NCI-H2171 (cell line): ENCODE measurements at regions not wholly inside any gene's neighbourhood (a gene's known extent, or its start where the extent isn't known, plus 50 kb on each side); places are given as distances from the start of the nearest gene placed in this dataset.
A peak's percentile ranks its signal among the peaks of the same experiment; 100 is the strongest.

Source experiments
- DNase-seq: peaks from one replicate; lab custom pipeline; 2025; lab: John Stamatoyannopoulos, UW

DNA sequence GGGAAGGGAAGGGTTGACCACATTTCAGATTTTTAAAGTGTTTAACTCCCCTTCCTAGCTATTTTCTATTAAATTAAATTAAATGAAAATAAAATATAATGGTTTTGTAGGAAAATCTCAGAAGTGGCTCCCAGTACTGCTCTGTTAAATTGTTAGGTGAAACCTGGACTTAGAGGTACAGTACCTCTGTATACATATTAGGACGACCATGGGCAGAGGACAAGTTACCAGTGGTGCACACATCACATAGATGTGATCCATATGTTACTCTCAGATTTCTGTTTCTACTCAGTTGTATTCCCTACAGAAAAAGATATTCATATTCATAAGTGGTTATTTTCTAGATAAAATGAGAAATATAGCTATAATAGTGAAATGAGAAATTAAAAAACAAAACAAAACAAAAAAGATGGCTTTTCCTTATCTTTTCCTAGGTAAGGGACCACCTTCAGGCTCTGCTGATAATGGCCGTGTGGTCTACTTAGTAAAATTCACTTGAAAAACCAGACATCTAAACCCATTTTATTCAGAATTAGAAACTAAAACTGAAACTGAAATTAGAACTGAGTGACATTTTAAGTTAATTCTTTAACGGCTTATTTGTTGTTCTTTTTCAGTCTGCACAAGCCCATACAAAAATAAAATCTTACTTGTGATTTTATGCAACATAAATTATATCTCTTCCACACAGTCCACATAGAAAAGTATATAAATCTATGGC is 832.5 kb upstream of the CHAC2 start:
- no peak for DNase-seq

DNA sequence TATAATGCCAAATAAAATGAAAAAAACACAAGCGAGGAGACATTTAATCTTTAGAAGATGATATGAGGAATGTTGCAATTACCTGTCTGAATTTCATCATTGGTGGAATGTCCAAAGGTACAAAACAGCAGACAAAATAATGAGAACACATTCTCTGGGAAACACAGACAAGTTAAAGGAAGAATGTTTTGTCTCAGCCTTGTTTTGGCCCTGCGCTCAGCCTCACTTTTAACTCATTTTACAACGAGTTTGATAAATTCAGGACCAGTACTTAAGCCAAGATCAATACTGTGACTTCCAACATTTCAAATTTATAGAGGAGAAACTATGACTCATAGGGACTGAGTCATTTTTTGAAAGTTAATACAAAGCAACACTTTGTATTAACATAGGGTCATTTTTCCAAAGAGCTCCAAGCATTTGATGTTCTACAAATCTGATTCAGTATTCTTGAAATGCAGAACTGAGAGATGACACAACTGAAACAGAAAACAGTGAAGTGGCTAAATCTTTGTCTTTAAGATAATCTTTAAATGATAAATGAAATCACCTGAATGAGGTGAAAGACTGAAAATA is 833.2 kb upstream of the CHAC2 start:
- no peak for DNase-seq

DNA sequence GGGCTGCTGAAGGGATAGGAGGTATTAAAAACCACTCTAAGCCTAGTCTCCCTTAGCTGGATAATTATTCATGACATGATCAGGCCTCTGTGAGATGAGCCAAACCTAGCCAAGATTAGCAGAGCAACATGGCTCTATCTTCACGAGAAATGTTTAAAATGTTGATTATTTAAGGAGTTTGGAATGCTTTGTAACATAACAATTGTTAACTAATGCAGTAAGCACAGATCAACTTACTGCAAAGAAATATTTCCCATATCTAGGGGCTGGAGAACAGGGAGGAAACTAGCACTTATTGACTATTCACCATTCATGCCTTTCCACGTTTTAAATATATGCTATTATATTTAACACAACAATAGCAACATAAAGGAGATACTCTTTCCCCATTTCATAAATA is 833.7 kb upstream of the CHAC2 start:
- DNase-seq: no peak

DNA sequence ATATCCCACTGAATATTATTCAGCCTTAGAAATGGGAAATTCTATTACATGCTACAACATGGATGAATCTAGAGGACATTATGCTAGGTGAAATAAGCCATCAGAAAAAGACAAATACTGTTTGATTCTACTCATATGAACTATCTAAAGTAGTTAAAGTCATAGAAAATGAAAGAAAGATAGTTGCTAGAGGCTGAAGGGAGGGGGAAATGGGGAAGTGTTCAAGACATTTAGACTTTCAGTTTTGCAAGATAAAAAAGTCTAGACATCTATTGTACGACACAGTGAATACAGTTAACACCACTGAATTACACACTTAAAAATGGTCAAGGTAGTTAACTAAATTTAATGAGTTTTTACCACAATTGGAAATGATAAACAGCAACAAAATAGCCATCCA is 835.9 kb upstream of the CHAC2 start:
- DNase-seq: no peak

DNA sequence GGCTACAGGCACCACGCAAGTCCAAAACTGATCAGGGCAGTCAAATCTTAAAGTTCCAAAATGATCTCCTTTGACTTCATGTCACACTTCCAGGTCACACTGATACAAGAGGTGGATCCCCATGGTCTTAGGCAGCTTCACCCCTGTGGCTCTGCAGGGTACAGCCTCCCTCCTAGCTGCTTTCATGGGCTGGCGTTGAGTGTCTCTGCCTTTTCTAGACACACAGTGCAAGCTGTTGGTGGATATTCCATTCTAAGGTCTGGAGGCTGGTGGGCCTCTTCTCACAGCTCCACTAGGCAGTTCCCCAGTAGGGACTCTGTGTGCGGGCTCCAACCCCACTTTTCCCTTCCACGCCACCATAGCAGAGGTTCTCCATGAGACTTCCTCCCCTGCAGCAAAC is 838.2 kb upstream of the CHAC2 start:
- DNase-seq: no peak

DNA sequence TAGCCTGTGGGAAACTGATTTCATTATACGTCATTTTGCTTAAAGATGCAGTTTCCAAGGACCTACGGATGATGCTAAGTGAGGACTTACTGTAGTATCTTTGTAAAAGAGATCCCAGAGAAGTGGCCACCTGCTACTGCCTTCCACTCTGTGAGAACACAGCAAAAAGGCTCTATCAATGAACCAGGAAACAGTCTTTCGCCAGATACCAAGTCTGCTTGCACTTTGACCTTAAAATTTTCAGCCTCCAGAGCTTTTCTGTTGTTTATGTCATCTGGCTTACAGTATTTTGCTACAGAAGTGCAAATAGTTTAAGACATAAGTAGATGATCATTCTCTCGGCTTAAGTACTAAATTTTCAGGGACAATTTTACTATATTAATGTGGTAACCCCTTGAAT is 847.9 kb upstream of the CHAC2 start:
- DNase-seq: no peak

DNA sequence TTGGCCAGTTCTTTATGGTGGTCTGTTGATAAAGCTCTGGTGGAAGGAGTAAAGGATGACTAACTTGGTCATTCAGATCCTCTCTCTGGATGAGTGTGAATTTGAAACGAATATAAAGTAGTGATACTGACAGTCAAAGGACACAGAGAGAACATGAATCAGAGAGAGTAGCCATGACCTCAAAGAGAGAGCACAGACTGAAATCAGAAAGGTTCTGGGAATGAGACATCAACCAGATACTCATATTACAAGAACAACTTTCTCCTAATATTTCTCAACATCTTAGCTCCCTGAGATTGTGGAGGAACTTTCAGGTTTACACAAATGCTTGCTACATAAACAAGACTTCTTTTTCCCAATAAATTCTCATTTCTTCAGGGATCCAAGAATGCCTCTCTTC is 849.1 kb upstream of the CHAC2 start:
- no peak for DNase-seq

DNA sequence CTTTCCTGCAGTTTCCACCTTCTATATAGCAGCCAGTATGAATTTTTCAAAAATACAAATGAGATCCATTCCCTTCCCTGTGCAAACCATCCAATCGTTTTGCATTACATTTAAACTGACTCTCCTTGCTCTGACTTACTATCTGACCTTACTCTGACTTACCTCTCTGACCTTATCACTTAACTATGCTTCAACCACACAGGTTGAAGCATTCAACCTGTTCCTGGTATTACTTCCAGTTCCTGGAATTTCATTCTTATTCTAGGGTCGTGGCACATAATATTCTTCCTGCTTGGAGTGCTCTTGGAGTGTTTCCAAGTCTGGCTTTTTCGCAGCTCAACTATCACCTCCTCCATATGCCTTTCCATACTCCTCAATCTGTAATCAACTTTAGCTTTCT is 850.6 kb upstream of the CHAC2 start:
- peak; percentile 19 for DNase-seq

DNA sequence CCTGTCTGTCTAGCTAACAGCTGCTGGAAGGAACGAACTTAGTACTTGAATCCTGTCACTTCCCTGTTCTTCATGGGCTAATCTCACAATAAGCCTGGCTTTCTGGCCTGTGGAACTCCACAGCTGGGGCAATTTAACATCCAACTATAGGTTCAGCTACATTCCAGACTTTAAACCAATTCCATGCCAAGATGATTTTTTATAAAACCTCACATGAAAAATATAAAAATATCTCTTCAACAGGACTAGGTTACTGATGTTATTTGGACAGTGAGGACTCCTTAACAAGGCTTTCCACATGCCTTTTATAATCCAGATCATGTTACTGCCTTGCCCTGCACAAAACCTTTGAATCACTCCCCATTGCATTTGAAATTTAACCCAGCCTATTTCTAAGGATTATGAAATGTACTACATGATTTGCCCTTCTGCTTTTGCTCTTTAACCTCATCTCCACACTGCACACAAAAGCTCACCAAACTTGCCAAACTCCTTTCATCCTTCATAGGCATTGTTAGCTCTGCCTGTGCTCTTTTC is 863.2 kb upstream of the CHAC2 start:
- no peak for DNase-seq

DNA sequence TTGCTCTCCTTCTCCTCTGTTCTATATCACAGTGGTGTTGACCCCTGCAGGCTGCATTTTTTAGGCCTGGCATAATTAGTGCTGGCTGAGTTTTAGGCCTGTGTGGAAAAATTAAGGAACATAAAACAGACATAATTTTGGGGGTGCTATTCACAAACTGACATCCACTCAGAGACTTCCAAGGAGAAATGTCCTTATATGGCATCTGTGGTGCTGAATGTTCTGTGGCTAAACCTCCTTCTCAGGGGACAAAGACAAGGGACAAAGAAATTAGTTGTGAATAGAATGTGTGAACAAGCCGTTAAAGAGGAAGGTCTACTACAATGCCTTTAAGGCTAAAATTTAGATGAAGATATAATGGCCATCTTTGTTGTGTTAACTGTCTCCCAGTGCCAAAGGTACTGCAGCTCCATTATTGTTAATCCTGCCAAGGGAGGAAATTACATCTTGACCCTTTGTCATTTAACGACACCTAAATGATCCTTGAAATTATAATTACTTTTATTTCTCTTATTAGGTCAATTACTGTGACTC is 870.0 kb upstream of the CHAC2 start:
- DNase-seq: no peak

DNA sequence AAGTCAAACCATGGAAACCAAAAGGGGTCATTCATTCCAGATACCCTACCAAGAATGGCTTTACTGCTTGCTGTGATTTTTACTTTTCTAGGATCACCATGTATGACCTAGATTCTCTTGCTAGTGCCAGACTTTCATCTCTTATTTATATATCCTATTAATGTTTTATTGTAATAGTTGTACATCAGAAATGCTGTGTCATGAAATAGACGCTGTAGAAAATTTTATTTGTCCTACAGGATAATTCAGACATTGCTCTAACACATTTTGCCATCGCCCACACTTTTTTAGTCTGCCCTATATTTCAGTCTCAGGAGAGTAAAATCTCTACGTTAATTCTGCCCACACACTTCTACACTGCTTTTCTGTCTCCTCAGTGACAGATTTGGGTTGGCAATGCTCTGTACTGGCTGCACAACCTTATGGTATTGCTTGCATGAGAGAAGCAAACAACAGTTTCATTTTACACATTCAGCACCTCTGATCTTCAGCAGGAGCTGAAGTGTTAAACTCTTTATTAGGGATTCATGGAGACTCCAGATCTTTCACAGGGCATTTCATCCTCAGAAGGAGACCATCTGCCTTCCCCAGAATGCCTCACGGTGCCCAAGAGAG is 871.8 kb upstream of the CHAC2 start:
- DNase-seq: no peak

DNA sequence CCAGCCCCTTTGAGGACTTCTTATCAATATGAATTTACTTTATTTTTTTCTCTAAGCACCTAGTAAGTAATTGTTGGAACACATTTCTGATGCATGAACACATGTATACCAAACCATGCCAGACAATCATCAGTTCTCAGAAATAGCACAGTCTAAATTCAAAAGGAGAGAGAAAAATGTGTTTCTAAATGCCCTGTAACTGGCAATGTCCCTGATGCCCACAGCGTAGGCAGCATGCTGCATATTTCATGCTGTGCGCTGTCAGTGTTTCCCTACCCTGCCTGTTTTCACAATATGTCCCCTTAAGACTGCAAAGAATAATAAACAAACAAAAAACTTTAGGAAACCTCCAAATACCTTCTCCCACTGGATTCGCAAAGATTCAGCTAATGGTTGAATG is 881.0 kb upstream of the CHAC2 start:
- DNase-seq: no peak

DNA sequence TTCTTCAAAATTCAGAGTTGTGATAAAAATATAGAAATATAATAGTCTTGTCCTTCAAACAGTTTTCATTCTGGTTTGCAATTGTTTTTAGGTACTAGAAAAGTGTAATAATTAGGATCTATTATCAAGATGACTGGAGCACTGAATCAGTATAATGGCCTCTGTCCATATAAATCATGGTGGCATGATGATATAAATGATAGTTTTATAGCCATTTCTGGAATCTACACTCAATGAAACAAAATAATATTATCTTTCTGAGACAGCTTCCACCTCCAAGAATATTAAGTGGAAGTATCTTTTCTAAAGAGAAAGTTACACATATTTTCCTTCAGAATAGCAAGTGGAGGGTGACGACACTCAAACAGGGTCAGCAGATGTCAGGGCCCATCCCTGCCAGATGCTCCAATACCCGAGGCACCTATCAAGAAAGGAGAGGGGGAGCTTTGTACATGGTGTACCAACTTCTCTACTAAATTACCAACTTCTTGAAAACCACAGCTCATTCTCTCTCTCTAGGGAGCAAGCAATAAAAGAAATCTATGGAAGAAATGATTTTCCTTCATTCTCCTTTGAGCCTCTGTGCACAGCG is 882.7 kb upstream of the CHAC2 start:
- DNase-seq: no peak

DNA sequence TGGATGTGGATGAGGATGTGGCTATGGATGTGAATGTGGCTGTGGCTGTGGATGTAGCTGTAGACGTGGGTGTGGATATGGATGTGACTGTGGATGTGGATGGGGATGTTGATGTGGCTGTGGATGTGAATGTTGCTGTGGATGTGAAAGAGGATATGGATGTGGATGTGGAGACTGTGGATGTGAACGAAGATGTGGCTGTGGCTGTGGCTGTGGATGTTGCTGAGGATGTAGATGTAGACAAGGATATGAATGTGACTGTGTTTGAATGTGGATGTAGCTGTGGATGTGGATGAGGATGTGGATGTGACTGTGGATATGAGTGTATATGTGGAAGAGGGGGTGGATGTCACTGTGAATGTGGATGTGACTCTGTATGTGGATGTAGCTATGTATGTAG is 884.6 kb upstream of the CHAC2 start:
- no peak for DNase-seq

DNA sequence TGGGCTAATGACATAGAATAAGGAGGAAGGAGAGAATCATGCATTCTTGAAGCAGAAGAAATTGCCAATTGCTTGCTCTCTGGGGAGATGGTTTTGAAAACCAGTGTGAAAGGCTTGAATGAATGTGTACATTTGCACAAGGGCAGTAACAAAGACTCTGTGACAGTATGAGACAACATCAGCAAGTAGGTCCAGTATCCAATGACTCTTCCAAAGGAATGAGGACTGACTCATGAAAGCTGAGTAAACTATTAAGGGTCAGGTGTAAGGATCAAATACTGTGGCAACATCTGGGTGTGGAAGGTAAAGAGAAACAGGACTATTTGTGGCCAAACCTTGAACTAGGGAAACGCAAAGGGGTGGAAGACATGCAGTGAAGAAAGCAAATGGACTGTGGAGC is 886.0 kb upstream of the CHAC2 start:
- no peak for DNase-seq

DNA sequence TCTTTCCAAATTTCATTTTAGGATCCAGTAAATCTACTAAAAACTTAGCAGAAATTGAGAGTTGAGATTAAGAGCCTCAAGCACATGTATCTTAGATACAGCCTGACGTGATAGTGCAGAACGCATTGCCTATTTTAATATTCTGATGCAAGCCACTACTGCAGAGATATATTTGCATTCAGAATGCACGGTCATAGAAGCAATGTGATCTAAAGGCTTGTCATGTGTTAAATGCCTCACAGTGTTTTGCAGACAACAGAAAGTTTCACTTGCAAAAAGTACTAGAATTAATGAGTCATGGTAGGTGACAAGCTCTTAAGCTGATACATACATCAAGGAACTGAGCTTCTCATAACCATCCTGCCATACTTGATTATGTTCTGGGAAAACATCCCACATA is 886.7 kb upstream of the CHAC2 start:
- DNase-seq: no peak

DNA sequence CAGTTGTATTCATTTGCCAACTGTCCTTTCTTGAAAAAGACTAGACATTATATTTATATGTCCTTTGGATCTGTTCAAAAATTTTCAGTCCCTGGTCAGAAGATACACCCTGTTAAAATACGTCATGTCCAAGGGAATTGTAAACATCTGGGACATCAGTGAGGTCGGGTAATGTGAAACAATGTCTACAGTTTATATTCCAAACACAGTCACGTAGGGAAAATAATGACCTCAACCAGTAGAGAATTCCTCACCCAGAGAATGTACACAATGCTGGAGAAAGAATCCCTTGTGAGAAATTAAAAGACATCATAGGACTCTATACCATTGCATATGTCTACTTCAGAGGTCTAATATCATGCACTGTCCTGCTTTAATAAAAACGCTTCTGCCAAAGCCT is 888.0 kb upstream of the CHAC2 start:
- DNase-seq: no peak

DNA sequence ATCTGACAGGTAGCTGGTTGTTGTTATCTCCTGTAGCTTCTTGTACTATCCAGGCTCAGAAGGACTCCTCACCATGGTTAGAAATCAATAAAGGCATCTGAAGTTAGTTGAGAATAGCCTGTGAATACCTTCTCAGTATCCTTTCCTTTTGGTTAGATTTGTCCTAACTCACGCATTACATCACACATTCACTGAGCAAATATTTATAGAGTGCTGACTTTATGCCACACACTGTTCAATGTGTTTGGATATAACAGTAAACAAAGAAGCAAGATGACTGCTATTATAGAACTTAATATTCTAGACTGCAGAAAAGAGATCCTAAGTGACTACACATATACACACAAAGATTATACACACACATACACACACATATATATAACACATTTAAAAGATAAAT is 889.9 kb upstream of the CHAC2 start:
- no peak for DNase-seq

DNA sequence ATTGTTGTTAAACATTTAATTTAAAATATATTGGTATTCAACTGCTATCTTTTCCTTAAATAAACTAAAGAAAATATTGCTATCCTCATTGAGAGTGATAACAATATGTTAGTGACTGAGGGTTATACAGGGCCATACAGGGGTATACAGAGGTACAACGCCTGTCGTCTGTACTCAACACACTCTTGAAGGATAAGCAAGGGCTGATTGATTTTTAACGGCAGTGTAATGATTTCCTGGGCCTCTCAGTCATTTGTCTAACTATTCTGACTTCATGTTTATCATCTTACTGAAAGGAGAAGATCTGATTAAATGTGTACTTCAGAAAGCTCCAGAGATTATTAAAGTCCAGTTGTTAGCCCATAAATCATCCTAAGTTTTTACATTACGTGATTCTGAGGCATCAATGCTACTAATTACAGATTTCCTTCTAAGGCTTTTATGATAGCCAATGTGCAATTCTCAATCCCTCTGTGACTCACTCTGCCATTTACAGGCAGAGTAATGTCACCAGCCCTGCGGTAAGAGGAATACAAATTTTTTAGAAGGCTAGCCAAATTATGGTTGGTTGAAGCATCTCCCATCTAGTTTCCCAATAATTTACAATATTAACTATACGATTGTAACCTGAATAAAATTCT is 893.0 kb upstream of the CHAC2 start:
- DNase-seq: no peak

DNA sequence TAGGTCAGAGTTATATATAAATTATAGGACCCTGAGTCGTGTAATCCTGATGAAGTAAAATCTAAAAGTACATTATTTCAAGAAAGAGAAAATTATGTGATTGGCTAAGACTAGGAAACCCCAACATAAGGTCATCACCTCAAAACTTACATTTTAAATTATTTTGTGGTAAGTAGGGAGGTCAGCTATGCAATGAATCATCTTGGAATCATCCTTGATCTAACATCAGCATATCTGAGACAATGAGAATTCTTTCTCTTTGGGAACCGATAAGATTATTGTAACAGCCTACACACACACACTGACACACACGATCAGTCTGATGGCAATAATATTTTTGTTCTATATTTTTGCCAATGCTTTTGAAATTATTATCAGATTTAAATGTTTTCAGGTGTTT is 904.8 kb upstream of the CHAC2 start:
- DNase-seq: no peak

DNA sequence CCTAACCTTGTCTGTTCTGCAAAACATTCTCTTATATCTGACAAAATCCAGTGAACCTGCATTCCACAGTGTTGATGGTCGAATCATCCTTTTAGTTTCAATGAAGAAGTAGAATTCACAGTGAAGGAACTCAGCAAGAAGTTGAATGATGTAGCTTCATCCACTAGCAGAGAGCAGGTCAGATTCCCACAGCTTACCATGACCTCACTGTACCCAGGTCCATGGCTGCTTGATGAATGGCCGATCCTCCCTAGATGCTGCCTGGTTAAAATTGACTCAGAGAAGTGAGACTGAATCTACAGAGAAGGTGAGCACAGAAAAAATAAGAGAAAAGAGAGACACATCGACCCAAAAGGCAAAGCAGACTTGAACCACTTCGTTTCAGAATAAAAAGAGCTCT is 906.0 kb upstream of the CHAC2 start:
- DNase-seq: no peak

DNA sequence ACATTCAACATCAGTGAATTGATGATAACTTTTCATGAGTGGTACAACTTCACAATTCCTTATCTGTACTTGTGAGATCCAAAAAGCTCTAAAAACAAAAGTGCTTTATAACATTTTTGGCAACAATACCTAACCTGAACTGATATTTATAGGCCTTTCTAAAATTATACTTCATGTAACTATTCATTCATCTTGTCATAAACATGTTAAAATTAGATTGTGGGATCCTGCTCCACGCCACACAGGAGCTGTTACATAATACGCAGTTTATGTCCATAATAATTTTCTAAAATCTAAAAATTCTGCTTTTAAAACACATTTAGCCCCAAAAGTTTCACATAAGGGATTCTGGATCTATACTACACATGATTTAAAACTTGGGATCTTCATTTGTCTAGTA is 908.5 kb upstream of the CHAC2 start:
- DNase-seq: no peak
